ENCODE measurements at regions not wholly inside any gene's neighbourhood (a gene's known extent, or its start where the extent isn't known, plus 50 kb on each side); places are given as distances from the start of the nearest gene placed in this dataset.

DNA sequence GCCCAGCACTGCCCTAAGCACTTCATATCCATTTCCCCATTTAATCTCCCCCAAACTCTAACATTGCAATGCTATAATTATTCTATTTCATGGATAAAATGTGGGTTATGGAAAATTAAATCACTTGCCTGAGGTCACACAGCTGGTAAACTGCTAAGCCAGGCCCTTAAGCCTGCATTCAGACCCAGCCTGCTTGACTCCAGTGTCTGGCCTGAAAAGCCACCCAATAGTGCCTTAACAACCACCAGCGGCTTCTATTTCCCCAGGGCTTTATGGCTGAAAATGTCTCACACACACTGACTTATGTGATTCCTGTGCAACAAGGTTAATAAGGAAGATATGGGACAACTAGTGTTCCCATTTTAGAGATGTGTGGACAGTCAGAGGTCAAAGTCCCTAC is 178.5 kb upstream of the SNX19 start:
- Histone ChIP-seq H3K36me3 (no peaks in the 10 kb centered on the region), H3K27ac (no peak overlapping the region), H3K9me3 (ENCODE audit: severe bottlenecking) (no peaks in the 10 kb centered on the region), H3K4me3 (ENCODE audit: low read depth, low read length) (no peak overlapping the region), H3K27me3 (ENCODE audit: insufficient read depth, low read depth, severe bottlenecking) (no peaks in the 10 kb centered on the region)
- no peak for DNase-seq
- TF ChIP-seq, protein P1, sequence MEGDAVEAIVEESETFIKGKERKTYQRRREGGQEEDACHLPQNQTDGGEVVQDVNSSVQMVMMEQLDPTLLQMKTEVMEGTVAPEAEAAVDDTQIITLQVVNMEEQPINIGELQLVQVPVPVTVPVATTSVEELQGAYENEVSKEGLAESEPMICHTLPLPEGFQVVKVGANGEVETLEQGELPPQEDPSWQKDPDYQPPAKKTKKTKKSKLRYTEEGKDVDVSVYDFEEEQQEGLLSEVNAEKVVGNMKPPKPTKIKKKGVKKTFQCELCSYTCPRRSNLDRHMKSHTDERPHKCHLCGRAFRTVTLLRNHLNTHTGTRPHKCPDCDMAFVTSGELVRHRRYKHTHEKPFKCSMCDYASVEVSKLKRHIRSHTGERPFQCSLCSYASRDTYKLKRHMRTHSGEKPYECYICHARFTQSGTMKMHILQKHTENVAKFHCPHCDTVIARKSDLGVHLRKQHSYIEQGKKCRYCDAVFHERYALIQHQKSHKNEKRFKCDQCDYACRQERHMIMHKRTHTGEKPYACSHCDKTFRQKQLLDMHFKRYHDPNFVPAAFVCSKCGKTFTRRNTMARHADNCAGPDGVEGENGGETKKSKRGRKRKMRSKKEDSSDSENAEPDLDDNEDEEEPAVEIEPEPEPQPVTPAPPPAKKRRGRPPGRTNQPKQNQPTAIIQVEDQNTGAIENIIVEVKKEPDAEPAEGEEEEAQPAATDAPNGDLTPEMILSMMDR (IDR thresholded peaks at IDR 0.05; ENCODE audit: low read depth, low read length), result no peak

- no peak overlapping the region for H3K27ac ChIP-seq
- H3K4me3 ChIP-seq (ENCODE audit: low read depth, low read length), result no peak overlapping the region
- no peak for DNase-seq
- H3K9me3 ChIP-seq (ENCODE audit: severe bottlenecking), result no peaks in the 10 kb centered on the region
- no peaks in the 10 kb centered on the region for H3K36me3 ChIP-seq
- TF ChIP-seq, protein P1 (IDR thresholded peaks at IDR 0.05; ENCODE audit: low read depth, low read length), result no peak
- no peaks in the 10 kb centered on the region for H3K27me3 ChIP-seq (ENCODE audit: insufficient read depth, low read depth, severe bottlenecking)
Observed at GRCh38 chr11:131095511-131096185, 179.4 kb upstream of the SNX19 start.

DNA sequence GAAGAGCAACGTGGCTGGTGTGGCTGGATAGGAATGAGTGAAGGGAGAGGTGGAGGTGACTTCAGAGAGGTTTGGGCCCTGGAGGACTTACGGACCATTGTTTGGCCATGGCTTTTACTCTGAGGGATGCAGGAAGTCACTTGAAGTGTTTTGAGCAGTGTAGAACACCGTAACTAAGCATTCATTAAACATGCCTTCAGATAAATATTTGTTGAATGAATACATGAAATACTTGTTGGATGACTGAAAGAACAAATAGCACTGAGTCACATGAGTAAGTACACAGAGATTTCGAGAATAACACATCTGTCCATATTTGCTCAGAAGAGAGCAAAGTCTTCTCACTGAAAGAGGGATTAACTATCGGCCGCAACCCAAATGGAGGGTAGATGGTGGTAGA is 182.7 kb upstream of the SNX19 start:
- H3K27ac ChIP-seq, result no peak overlapping the region
- no peak for DNase-seq
- TF ChIP-seq, protein P1 (IDR thresholded peaks at IDR 0.05; ENCODE audit: low read depth, low read length), result no peak

GRCh38 chr11:131099746-131100145 is 183.5 kb upstream of the SNX19 start:
- no peaks in the 10 kb centered on the region for H3K27me3 ChIP-seq (ENCODE audit: insufficient read depth, low read depth, severe bottlenecking)
- no peak overlapping the region for H3K4me3 ChIP-seq (ENCODE audit: low read depth, low read length)
- no peaks in the 10 kb centered on the region for H3K36me3 ChIP-seq
- no peaks in the 10 kb centered on the region for H3K9me3 ChIP-seq (ENCODE audit: severe bottlenecking)
- no peak for DNase-seq
- no peak overlapping the region for H3K27ac ChIP-seq
- TF ChIP-seq, protein P1 (IDR thresholded peaks at IDR 0.05; ENCODE audit: low read depth, low read length), result no peak

More for the DNA sequence above, 182.7 kb upstream of the SNX19 start:
- Histone ChIP-seq H3K27me3 (ENCODE audit: insufficient read depth, low read depth, severe bottlenecking) (no peaks in the 10 kb centered on the region), H3K4me3 (ENCODE audit: low read depth, low read length) (no peak overlapping the region), H3K9me3 (ENCODE audit: severe bottlenecking) (no peaks in the 10 kb centered on the region), H3K36me3 (no peaks in the 10 kb centered on the region)

GRCh38 chr11:131108760-131109159 is 192.5 kb upstream of the SNX19 start:
- no peak for DNase-seq
- no peak overlapping the region for H3K4me3 ChIP-seq (ENCODE audit: low read depth, low read length)
- no peaks in the 10 kb centered on the region for H3K9me3 ChIP-seq (ENCODE audit: severe bottlenecking)
- no peaks in the 10 kb centered on the region for H3K36me3 ChIP-seq
- TF ChIP-seq, protein P1 (IDR thresholded peaks at IDR 0.05; ENCODE audit: low read depth, low read length), result no peak
- H3K27me3 ChIP-seq (ENCODE audit: insufficient read depth, low read depth, severe bottlenecking), result no peaks in the 10 kb centered on the region
- no peak overlapping the region for H3K27ac ChIP-seq

DNA sequence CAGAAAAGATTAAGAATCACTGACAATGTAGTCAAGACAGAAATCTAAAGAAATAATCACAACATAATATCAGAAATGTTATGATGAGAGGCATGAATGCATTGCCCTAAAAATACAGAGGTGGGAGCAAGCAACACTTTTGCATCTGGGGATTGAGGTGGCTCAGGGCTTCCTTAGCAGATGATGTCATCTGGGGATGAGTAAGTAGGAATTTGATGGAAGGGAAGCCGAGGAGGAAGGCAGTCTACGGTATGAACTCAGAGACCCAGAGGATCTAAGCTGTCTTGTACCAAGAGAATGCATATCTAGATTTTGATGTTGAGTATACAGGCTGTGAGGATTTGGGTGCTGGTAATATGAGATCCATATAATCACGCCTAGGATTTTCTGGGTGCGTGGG is 193.0 kb upstream of the SNX19 start:
- DNase-seq, result no peak
- no peaks in the 10 kb centered on the region for H3K9me3 ChIP-seq (ENCODE audit: severe bottlenecking)
- TF ChIP-seq, protein P1 (IDR thresholded peaks at IDR 0.05; ENCODE audit: low read depth, low read length), result no peak

More for the DNA sequence above, 193.0 kb upstream of the SNX19 start:
- no peak overlapping the region for H3K4me3 ChIP-seq (ENCODE audit: low read depth, low read length)
- no peaks in the 10 kb centered on the region for H3K27me3 ChIP-seq (ENCODE audit: insufficient read depth, low read depth, severe bottlenecking)
- H3K27ac ChIP-seq, result no peak overlapping the region
- H3K36me3 ChIP-seq, result no peaks in the 10 kb centered on the region

Measured in WERI-Rb-1 (cell line).